ENCODE measurements at regions not wholly inside any gene's neighbourhood (a gene's known extent, or its start where the extent isn't known, plus 50 kb on each side); places are given as distances from the start of the nearest gene placed in this dataset.

DNA sequence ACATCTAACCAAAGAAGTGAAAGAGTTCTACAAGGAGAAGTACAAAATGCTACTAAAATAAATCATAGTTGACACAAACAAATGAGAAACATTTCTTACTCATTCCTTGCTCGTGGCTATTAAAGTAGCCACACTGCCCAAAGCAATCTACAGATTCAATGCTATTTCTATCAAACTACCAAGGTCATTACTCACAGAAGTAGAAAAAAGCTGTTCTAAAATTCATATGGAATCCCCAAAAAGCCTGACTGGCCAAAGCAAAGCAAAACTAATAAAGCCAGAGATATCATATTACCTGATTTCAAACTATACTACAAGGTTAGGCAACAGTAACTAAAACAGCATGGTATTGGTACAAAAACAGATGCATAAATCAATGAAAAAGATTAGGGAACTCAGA is 305.6 kb downstream of the RPAP3 start:
- Histone ChIP-seq H3K36me3 (no peaks in the 10 kb centered on the region), H3K4me3 (no peak overlapping the region), H3K9me3 (peaks cover 0 to 9% of the 10 kb centered on the region in 2 donors), H3K27ac (no peak overlapping the region), H3K4me1 (no peaks in the 10 kb centered on the region), H3K27me3 (no peaks in the 10 kb centered on the region)
- DNase-seq (ENCODE audit: low spot score), result no peak
- TF ChIP-seq, protein P1, sequence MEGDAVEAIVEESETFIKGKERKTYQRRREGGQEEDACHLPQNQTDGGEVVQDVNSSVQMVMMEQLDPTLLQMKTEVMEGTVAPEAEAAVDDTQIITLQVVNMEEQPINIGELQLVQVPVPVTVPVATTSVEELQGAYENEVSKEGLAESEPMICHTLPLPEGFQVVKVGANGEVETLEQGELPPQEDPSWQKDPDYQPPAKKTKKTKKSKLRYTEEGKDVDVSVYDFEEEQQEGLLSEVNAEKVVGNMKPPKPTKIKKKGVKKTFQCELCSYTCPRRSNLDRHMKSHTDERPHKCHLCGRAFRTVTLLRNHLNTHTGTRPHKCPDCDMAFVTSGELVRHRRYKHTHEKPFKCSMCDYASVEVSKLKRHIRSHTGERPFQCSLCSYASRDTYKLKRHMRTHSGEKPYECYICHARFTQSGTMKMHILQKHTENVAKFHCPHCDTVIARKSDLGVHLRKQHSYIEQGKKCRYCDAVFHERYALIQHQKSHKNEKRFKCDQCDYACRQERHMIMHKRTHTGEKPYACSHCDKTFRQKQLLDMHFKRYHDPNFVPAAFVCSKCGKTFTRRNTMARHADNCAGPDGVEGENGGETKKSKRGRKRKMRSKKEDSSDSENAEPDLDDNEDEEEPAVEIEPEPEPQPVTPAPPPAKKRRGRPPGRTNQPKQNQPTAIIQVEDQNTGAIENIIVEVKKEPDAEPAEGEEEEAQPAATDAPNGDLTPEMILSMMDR (IDR thresholded peaks at IDR 0.05), result no peak

DNA sequence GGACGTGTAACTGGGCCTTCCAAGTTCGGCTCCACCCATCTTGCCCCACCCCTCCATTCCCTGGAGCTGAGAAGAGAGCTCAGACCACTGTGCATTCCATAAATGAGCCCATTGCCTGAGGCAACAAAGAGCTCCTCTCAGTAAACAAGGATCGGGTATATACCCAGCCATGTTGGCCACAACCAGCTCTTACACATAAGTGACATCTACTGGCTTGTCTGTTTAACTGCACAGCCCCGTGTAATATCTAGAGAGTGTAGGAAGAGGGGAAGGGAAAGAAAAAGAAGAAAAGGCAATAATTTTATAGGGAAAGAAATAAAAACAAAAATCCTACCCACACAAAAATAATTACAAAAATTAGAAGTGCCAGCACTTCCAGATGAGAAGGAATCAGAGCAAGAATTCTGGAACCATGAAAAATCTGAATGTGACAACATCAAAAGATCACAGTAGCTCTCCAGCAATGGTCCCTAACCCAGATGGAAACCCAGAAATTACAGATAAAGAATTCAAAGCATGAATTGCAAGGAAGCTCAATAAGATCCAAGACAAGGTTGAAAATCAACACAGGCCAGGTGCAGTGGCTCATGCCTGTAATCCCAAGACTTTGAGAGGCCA is 308.1 kb downstream of the RPAP3 start:
- no peak overlapping the region for H3K4me3 ChIP-seq
- no peak overlapping the region for H3K27ac ChIP-seq
- no peak for DNase-seq (ENCODE audit: low spot score)
- no peaks in the 10 kb centered on the region for H3K27me3 ChIP-seq
- H3K36me3 ChIP-seq, result no peaks in the 10 kb centered on the region
- TF ChIP-seq, protein P1 (IDR thresholded peaks at IDR 0.05), result peak in 1 of 2 donors; percentile 58
- no peaks in the 10 kb centered on the region for H3K4me1 ChIP-seq
- H3K9me3 ChIP-seq, result peaks cover 0 to 9% of the 10 kb centered on the region in 2 donors

DNA sequence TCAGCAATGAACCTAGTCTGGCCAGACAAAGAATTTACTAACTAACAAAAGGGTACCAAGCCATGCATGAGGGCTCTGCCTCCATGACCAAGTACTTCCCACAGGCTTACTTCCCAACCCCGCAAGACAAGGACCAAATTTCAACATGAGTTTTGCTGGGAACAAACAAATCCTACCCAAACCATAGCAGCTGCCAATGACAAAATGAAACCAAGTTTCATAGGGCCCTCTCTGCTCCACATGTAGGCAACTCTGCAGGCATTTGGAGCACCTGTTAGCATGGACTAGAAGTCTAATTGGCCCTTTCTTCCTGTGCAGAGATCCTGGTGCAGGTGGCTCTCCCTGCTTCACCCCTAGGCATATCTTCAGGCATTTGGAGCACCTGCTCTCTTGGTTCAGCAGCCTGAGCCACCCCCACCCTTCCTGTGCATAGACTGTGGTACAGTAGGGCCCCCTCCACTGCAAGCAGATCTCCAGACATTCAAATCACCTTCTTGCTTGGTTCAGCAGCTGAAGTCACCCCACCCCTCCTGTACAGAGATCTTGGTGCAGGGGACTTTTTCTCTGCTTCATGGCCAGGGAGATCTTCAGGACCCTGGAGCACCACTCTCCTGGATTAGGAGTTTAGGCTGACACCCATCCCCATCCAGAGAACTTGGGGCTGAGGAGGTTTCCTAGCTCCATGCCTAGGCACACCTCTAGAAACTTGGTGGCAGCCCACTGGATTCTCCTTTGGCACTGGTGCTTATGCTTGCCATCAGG is 308.7 kb downstream of the RPAP3 start:
- Histone ChIP-seq H3K9me3 (peaks cover 0 to 9% of the 10 kb centered on the region in 2 donors), H3K4me1 (no peaks in the 10 kb centered on the region), H3K4me3 (no peak overlapping the region), H3K36me3 (no peaks in the 10 kb centered on the region), H3K27me3 (no peaks in the 10 kb centered on the region), H3K27ac (no peak overlapping the region)
- no peak for DNase-seq (ENCODE audit: low spot score)
- TF ChIP-seq, protein P1 (IDR thresholded peaks at IDR 0.05), result no peak

DNA sequence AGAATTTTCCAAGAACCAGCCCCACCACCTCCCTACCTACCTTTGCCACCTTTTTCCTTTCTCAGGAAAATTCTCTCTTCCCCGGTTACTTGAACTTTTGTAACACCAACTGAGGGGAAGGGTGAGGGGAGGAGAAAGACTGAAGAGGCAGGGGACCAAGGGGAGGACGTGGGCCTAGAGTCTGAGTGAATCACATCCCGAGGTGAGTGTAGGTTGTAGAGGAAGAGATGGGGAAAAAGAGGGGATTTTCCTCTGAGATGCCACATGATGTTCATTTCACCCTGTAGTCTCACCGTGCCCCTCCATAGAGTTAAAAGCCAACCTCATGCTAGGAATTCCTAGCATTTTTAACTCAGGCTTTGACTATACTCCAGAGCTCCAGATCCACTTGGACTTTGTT is 311.8 kb downstream of the RPAP3 start:
- H3K36me3 ChIP-seq, result no peaks in the 10 kb centered on the region
- TF ChIP-seq, protein P1 (IDR thresholded peaks at IDR 0.05), result no peak
- no peaks in the 10 kb centered on the region for H3K4me1 ChIP-seq
- no peaks in the 10 kb centered on the region for H3K27me3 ChIP-seq
- no peak overlapping the region for H3K27ac ChIP-seq
- DNase-seq (ENCODE audit: low spot score), result no peak
- no peak overlapping the region for H3K4me3 ChIP-seq
- peaks cover 0 to 9% of the 10 kb centered on the region in 2 donors for H3K9me3 ChIP-seq

DNA sequence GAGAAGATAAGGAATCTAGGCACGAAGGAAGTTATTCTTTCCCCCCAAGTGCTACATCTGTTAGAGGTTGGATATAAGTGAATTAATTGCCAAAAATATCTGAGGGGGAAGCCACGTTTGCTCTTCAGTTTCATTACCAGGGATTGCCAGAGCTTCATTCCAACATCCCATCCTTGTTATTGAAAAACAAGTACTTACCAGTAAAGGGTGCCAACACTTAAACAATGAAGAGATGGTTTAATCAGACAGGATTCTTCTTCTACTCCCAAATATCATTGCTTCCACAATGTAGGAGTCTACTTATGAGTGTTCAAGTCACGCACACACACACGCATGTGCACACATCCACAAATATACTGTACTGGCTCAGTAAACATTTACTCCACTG is 312.4 kb downstream of the RPAP3 start:
- no peaks in the 10 kb centered on the region for H3K36me3 ChIP-seq
- H3K9me3 ChIP-seq, result peaks cover 0 to 6% of the 10 kb centered on the region in 2 donors
- no peaks in the 10 kb centered on the region for H3K4me1 ChIP-seq
- no peaks in the 10 kb centered on the region for H3K27me3 ChIP-seq
- no peak for DNase-seq (ENCODE audit: low spot score)
- TF ChIP-seq, protein P1 (IDR thresholded peaks at IDR 0.05), result no peak
- H3K4me3 ChIP-seq, result no peak overlapping the region
- no peak overlapping the region for H3K27ac ChIP-seq
